ENCODE measurements at regions not wholly inside any gene's neighbourhood (a gene's known extent, or its start where the extent isn't known, plus 50 kb on each side); places are given as distances from the start of the nearest gene placed in this dataset.
"Not testable (repeated sequence)": the region's sequence is repeated elsewhere in the genome, so short reads cannot be mapped to it uniquely, and the experiment has no call there.

DNA sequence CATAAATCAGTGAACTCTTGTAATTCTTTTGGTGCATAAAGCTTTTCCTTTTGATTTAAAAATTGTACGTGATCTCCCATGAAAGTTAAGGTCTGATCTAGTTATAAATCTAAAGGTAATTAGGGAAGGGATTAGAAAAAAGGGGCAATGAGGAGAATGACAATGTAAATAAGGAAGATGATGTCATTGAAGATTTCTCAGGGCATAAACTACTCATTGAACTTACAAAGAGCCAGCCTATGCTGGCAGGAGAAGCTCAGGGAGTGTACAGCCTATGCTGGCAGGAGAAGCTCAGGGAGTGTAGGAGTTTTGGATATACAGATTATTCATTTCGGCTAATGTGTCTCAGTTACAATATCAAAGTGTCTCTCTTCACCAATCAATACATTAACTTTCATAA lies 1533.5 kb upstream of the ADGRL3 start:
- TF ChIP-seq, protein P1, sequence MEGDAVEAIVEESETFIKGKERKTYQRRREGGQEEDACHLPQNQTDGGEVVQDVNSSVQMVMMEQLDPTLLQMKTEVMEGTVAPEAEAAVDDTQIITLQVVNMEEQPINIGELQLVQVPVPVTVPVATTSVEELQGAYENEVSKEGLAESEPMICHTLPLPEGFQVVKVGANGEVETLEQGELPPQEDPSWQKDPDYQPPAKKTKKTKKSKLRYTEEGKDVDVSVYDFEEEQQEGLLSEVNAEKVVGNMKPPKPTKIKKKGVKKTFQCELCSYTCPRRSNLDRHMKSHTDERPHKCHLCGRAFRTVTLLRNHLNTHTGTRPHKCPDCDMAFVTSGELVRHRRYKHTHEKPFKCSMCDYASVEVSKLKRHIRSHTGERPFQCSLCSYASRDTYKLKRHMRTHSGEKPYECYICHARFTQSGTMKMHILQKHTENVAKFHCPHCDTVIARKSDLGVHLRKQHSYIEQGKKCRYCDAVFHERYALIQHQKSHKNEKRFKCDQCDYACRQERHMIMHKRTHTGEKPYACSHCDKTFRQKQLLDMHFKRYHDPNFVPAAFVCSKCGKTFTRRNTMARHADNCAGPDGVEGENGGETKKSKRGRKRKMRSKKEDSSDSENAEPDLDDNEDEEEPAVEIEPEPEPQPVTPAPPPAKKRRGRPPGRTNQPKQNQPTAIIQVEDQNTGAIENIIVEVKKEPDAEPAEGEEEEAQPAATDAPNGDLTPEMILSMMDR (IDR thresholded peaks at IDR 0.05; ENCODE audit: low read depth, low read length, missing control alignments): no peak
- no peak overlapping the region for H3K4me3 ChIP-seq (ENCODE audit: low read depth, low read length)
- DNase-seq (ENCODE audit: low read depth): no peak
- in situ Hi-C loops (cut with HindIII; ENCODE audit: low sequenced_read_pairs): no loop called here

DNA sequence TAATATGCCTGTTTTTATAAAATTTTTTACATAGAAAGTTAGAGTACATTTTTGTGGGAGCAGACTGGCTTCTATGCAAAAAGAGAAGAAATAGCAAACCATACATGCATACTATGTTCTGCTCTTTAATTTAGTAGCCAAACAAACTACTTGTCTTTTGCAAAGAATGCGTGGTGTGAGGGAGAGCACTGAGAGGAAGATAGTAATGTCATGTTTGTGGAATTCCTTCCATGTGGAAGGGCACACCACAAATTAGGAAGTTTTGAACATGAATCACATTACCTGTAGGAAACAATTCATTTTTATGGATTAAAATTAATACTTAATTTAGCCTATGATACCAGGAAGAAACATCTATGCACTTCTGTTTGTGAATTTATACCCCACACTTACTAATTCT lies 1529.1 kb upstream of the ADGRL3 start:
- TF ChIP-seq, protein P1 (IDR thresholded peaks at IDR 0.05; ENCODE audit: low read depth, low read length, missing control alignments): no peak
- no peak for DNase-seq (ENCODE audit: low read depth)
- in situ Hi-C loops (cut with HindIII; ENCODE audit: low sequenced_read_pairs): no loop called here
- no peak overlapping the region for H3K4me3 ChIP-seq (ENCODE audit: low read depth, low read length)

DNA sequence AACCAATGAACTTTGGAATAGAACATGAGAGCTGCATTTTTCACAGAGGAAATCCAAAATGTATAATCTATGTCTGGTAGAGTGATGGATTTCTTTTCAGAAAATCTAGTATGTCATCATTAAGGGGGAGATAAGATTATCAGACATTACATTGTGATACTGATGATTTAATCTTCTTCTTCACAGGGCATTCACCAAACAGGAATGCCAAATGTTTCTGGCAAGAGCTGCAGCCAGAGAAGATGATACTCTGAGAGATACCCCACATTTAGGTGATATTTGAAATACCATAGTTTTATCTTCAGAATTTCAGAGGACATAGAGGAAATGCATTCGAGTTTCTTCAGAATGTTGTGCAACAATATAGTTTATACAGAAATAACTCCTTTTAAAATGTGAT lies 1523.7 kb upstream of the ADGRL3 start:
- TF ChIP-seq, protein P1 (IDR thresholded peaks at IDR 0.05; ENCODE audit: low read depth, low read length, missing control alignments): no peak
- no peak overlapping the region for H3K4me3 ChIP-seq (ENCODE audit: low read depth, low read length)
- in situ Hi-C loops (cut with HindIII; ENCODE audit: low sequenced_read_pairs): no loop called here
- no peak for DNase-seq (ENCODE audit: low read depth)

DNA sequence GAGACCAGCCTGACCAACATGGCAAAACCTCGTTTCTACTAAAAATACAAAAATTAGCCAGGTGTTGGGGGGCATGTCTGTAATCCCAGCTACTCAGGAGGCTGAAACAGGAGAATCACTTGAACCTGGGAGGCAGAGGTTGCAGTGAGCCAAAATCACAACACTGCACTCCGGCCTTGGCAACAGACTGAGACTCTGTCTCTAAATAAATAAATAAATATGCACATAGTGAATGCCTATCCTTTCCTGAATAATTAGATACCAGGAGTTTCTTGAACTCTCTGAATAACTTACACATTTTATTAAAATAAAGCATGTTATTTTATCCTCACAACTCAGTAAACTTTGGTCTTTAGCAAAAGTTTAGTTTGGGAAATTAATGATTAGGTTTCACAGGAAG lies 1523.1 kb upstream of the ADGRL3 start:
- DNase-seq (ENCODE audit: low read depth); in situ Hi-C loops (cut with HindIII; ENCODE audit: low sequenced_read_pairs); H3K4me3 ChIP-seq (ENCODE audit: low read depth, low read length): not testable (repeated sequence)

DNA sequence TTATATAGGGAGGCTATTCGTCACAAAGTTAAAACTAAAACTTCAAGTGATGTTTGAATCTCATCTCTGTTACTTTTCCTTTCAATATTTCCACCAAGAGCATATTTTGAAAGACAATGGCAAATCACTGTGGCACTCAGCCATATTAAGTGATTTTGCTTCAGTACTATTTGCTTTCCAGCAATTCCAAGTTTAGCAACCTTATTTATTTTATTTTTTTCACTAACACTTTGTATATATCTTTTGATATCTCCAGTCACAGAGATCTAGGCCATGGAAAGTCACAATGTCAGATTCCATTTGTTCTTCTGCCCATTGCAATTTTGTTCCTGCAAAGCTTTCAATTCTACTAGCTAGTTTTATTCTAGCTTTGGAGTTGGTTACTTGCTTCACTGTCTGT lies 1514.5 kb upstream of the ADGRL3 start:
- in situ Hi-C loops (cut with HindIII; ENCODE audit: low sequenced_read_pairs): no loop called here
- TF ChIP-seq, protein P1 (IDR thresholded peaks at IDR 0.05; ENCODE audit: low read depth, low read length, missing control alignments): no peak
- no peak for DNase-seq (ENCODE audit: low read depth)
- H3K4me3 ChIP-seq (ENCODE audit: low read depth, low read length): no peak overlapping the region

DNA sequence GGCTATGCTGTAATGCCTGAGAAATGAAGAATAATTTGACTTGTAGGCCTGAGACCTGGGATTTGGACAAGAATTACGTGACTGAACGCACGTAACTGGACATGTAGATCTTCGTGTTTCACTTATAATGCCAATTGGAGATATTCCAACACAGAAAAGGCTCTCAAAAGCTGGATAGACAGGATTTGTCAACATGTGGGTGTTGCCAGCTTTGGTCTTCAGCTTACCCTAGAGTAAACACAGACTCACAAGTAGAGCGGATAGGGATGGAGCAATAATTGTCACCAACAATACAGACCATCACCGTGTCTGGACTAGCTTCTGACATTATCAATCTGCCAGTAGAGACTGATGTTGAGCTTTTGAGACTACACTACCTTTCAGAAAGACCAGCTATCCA lies 1511.0 kb upstream of the ADGRL3 start:
- in situ Hi-C loops (cut with HindIII; ENCODE audit: low sequenced_read_pairs): no loop called here
- TF ChIP-seq, protein P1 (IDR thresholded peaks at IDR 0.05; ENCODE audit: low read depth, low read length, missing control alignments): no peak
- no peak overlapping the region for H3K4me3 ChIP-seq (ENCODE audit: low read depth, low read length)
- no peak for DNase-seq (ENCODE audit: low read depth)

DNA sequence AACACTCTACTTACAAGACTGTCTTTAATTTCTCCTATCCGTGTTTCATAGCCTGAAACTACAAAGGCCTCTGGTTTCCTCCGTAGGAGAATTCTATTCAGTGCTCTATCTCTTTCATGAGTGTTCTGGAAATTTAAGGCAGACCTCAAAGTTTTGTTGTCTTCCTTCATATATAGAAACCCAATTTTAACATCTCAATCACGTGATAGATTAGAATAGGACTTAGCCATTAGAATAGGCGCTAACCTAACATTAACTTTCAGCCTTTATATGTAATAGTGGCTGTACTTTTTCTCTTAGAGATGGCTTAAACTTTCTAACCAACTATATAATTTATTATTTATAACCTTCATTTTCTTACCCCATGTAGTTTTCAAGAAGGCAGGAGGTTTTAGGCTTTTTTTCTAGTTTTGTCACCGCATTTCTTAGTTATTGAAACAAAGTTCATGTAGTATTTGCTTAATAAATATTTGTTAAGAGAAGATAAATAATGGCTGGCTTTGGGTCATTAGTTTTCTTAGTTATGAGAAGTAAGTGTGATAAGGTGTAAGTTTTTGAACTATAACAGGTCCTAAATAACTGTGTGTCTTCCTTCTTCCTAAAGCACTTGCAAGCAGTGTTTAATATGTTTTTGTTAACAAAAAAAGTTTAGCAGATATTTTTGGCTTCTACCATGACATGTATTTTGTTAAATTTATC lies 1504.6 kb upstream of the ADGRL3 start:
- DNase-seq (ENCODE audit: low read depth): no peak
- H3K4me3 ChIP-seq (ENCODE audit: low read depth, low read length): no peak overlapping the region
- in situ Hi-C loops (cut with HindIII; ENCODE audit: low sequenced_read_pairs): no loop called here
- TF ChIP-seq, protein P1 (IDR thresholded peaks at IDR 0.05; ENCODE audit: low read depth, low read length, missing control alignments): no peak

All from astrocyte of the cerebellum (primary cell).